ENCODE measurements at regions not wholly inside any gene's neighbourhood (a gene's known extent, or its start where the extent isn't known, plus 50 kb on each side); places are given as distances from the start of the nearest gene placed in this dataset.

DNA sequence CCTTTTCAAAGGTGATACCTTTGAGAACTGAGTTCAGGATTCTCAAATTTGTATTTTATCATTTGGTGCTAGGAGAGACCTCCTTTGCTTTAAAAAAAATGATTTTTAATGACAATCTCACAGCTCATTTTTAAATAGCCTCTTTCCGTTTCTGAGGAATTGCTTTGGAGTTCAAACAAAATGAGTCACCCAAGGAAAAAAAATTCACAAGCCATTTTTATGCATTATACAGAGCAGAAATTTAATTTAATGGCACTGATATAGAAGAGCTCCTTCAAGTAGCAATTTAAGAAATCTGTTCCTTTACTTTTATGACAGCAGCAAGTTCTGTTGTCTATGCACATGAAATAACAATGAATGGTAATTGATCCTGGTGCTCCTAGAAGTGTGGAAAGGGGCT, 337.9 kb upstream of the KCNMB2 start:
- TF ChIP-seq, protein P1, sequence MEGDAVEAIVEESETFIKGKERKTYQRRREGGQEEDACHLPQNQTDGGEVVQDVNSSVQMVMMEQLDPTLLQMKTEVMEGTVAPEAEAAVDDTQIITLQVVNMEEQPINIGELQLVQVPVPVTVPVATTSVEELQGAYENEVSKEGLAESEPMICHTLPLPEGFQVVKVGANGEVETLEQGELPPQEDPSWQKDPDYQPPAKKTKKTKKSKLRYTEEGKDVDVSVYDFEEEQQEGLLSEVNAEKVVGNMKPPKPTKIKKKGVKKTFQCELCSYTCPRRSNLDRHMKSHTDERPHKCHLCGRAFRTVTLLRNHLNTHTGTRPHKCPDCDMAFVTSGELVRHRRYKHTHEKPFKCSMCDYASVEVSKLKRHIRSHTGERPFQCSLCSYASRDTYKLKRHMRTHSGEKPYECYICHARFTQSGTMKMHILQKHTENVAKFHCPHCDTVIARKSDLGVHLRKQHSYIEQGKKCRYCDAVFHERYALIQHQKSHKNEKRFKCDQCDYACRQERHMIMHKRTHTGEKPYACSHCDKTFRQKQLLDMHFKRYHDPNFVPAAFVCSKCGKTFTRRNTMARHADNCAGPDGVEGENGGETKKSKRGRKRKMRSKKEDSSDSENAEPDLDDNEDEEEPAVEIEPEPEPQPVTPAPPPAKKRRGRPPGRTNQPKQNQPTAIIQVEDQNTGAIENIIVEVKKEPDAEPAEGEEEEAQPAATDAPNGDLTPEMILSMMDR (conservative IDR thresholded peaks at IDR 0.05 in 1 of 2, IDR thresholded peaks at IDR 0.05 in 1 of 2; ENCODE audit: extremely low read depth in 1 of 2, insufficient read depth in 1 of 2, low read depth in 1 of 2, low read length in 2 of 2) = no peak
- no peak for TF ChIP-seq EZH2 (IDR thresholded peaks at IDR 0.05; ENCODE audit: borderline replicate concordance, low read length)

Measured in mammary epithelial cell (primary cell).